ENCODE measurements at regions not wholly inside any gene's neighbourhood (a gene's known extent, or its start where the extent isn't known, plus 50 kb on each side); places are given as distances from the start of the nearest gene placed in this dataset.
"Not testable (repeated sequence)": the region's sequence is repeated elsewhere in the genome, so short reads cannot be mapped to it uniquely, and the experiment has no call there.

DNA sequence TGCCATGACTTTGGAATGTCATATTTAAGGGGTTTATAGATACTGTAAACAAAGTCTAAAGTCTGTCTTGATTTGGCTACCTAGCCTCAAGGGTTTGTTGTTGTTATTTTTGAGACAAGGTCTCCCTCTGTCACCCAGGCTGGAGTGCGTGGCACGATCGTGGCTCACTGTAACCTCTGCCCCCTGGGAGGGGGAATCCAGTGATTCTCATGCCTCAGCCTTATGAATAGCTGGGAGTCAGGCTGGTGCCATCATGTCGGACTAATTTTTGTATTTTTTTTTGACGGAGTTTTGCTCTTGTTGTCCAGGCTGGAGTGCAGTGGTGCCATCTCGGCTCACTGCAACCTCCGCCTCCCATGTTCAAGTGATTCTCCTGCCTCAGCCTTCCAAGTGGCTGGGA, 82.2 kb upstream of the RHOU start:
- TF ChIP-seq SP1 (IDR thresholded peaks at IDR 0.05); ELF4 (IDR thresholded peaks at IDR 0.05); TARDBP (IDR thresholded peaks at IDR 0.05); FOXA1 (IDR thresholded peaks at IDR 0.05); LEF1 (IDR thresholded peaks at IDR 0.05; ENCODE audit: borderline replicate concordance); BHLHE40 (IDR thresholded peaks at IDR 0.05; ENCODE audit: borderline replicate concordance): not testable (repeated sequence)

Data from HEK293T (cell line).